GM13976 (cell line): ENCODE measurements at regions not wholly inside any gene's neighbourhood (a gene's known extent, or its start where the extent isn't known, plus 50 kb on each side); places are given as distances from the start of the nearest gene placed in this dataset.

Source experiments
- DNase-seq: peaks from one replicate; pipeline ENCODE4 v3.0.0; 2012; ENCODE audit warnings: low spot score
- CTCF ChIP-seq: IDR thresholded peaks from 2 replicates; pipeline ENCODE4 v1.5.1; 2012; ENCODE audit warnings: borderline replicate concordance, mild to moderate bottlenecking; ENCODE audit not compliant: insufficient read depth; ENCODE audit errors: extremely low read depth, missing control alignments, control extremely low read depth
- in situ Hi-C: fragments of 300-500 bp; cut with MboI; formaldehyde crosslinking; loops from one replicate; pipeline ENCODE4 v1.12.0; 2022; ENCODE audit warnings: low sequenced_read_pairs, mixed read lengths, inconsistent platforms; ENCODE audit not compliant: unreplicated experiment

DNA sequence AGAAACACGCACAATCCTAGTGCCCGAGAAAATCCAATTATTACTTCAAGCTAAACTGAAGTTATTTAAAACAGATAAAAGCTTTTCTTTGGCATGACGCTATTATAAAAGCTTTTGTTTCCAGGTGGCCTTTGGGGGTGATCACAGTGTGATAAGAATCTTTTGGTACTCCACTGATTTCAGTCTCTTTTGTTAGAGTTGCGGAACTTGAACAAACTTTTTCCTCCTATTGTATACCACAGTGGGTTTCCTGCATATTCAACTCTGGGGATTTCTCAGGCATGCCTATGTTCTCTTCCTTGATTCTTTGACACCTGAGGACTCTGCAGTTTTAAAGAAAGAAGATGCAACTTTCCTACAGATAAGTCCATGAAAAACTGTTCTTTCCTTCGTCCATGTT lies 99.7 kb upstream of the PITRM1 start:
- DNase-seq = no peak
- in situ Hi-C loops = no loop called here
- no peak for TF ChIP-seq CTCF

DNA sequence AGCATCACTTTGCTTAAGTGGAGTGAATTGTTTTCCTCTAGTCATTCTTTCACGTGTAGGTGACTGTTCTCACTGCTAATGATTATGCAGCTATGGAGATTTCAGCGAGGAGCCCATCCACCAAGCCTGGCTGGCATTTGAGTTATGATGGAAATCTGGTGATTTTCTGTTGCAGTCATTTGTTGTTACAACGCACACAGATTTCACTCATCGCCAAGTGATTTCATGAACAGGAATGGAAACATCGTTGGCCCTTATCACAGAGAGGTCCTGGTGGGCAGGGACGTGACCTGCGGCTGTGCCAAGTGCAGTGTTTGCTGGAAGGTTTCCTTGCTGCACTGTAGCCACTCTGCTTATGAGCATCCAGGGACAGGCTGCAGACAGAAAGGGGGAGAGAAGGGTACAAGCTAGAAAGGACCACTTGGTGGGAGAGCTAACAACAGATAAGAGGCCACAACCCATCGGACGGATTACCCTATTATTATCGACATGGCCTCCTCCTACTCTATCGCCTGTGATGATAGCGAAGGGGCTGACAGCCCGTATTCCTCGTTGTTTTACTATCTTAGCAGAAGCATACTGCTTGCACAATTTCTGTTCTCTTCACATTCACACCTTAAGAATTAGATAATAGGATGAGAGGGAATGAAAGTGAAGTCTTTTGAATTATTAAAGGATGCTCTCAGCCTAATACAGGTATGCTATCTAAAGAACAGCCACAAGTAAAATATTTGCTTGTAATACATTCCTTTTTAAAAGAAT lies 99.0 kb upstream of the PITRM1 start:
- no peak for TF ChIP-seq CTCF
- DNase-seq = no peak
- in situ Hi-C loops = no loop called here

DNA sequence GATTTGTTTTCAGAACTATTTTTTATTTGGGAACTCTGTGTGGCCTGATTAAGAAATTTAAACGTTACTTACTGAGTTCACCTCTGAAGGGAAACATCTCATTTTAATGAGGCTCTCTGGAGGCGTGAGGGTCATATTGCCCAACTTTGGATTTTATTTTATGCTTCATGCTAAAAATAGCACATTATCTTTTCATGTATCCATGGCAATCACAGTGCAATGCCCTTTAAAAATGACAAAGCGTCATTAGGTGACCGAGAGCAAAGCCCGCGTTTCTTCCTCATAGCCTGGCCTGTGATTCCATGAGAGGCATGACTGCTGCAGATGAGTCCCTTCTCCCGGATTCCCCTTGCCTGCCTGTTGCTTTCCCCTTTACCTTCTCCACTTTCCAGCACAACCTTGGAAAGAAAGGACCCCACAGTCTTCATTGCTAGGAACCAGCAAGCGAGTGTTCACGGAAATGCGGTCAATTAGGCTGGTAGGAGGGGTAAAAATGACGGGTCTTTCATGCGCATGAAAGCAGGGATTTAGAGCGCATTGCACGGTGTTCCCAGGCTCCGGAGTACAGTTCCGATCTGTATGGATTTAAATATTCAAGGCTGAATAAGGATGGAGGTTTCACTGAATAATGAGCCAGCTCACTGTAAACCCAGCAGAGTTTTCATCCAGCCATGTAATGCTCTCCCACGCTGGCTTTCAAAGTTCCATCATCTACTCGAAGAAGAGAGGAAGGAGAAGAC lies 98.2 kb upstream of the PITRM1 start:
- no peak for TF ChIP-seq CTCF
- no peak for DNase-seq
- in situ Hi-C loops = no loop called here

- no peak for DNase-seq
- TF ChIP-seq CTCF = no peak
- in situ Hi-C loops = no loop called here
Observed at GRCh38 chr10:3268025-3268424, 95.4 kb upstream of the PITRM1 start.

GRCh38 chr10:3265088-3265487 lies 92.5 kb upstream of the PITRM1 start:
- DNase-seq = no peak

More at GRCh38 chr10:3265088-3265487, 92.5 kb upstream of the PITRM1 start:
- TF ChIP-seq CTCF = no peak
- in situ Hi-C loops = no loop called here
